Endothelial cell of hepatic sinusoid (primary cell): ENCODE measurements at regions not wholly inside any gene's neighbourhood (a gene's known extent, or its start where the extent isn't known, plus 50 kb on each side); places are given as distances from the start of the nearest gene placed in this dataset.

Source experiments
- in situ Hi-C: cut with HindIII; loops from 2 replicates; pipeline ENCODE4 v1.10.0; 2017; ENCODE audit warnings: low sequenced_read_pairs

- in situ Hi-C loops, result no loop called here
Observed at GRCh38 chr2:66875941-66876462, 441.1 kb downstream of the MEIS1 start.

- in situ Hi-C loops, result no loop called here
Observed at GRCh38 chr2:66885775-66886383, 451.0 kb downstream of the MEIS1 start.

GRCh38 chr2:66888246-66888645, 453.3 kb downstream of the MEIS1 start:
- in situ Hi-C loops, result no loop called here

- in situ Hi-C loops, result no loop called here
Observed at GRCh38 chr2:66888791-66889631, 454.1 kb downstream of the MEIS1 start.

- in situ Hi-C loops, result no loop called here
Observed at GRCh38 chr2:66889632-66889882, 454.6 kb downstream of the MEIS1 start.

- in situ Hi-C loops, result no loop called here
Observed at GRCh38 chr2:66890166-66890742, 455.3 kb downstream of the MEIS1 start.

GRCh38 chr2:66895206-66895605, 460.3 kb downstream of the MEIS1 start:
- in situ Hi-C loops, result no loop called here

- in situ Hi-C loops, result no loop called here
Observed at GRCh38 chr2:66896131-66896530, 461.2 kb downstream of the MEIS1 start.

- in situ Hi-C loops, result no loop called here
Observed at GRCh38 chr2:66897181-66897580, 462.3 kb downstream of the MEIS1 start.

- in situ Hi-C loops, result no loop called here
Observed at GRCh38 chr2:66897691-66898150, 462.8 kb downstream of the MEIS1 start.

GRCh38 chr2:66899109-66899508, 464.2 kb downstream of the MEIS1 start:
- in situ Hi-C loops, result no loop called here

GRCh38 chr2:66899648-66900047, 464.7 kb downstream of the MEIS1 start:
- in situ Hi-C loops, result no loop called here

- in situ Hi-C loops, result no loop called here
Observed at GRCh38 chr2:66901344-66901743, 466.4 kb downstream of the MEIS1 start.

GRCh38 chr2:66903183-66903582, 468.3 kb downstream of the MEIS1 start:
- in situ Hi-C loops, result no loop called here

GRCh38 chr2:66903745-66904465, 469.0 kb downstream of the MEIS1 start:
- in situ Hi-C loops, result no loop called here

GRCh38 chr2:66915237-66915636, 480.3 kb downstream of the MEIS1 start:
- in situ Hi-C loops, result no loop called here

- in situ Hi-C loops, result no loop called here
Observed at GRCh38 chr2:66919286-66919685, 477.8 kb upstream of the ETAA1 start.

- in situ Hi-C loops, result no loop called here
Observed at GRCh38 chr2:66920415-66920814, 476.7 kb upstream of the ETAA1 start.

- in situ Hi-C loops, result no loop called here
Observed at GRCh38 chr2:66925128-66925527, 472.0 kb upstream of the ETAA1 start.

- in situ Hi-C loops, result no loop called here
Observed at GRCh38 chr2:66926594-66927112, 470.5 kb upstream of the ETAA1 start.
